Activated CD8-positive, alpha-beta memory T cell treated with anti-CD3 and anti-CD28 coated beads for 24 hours (primary cell): ENCODE measurements at regions not wholly inside any gene's neighbourhood (a gene's known extent, or its start where the extent isn't known, plus 50 kb on each side); places are given as distances from the start of the nearest gene placed in this dataset.

Experiments used
- DNase-seq: peaks from one replicate; pipeline ENCODE4 v3.0.0-alpha.2; 2020

- no peak for DNase-seq
Measured at GRCh38 chr2:221211653-221212052, 360.5 kb downstream of the EPHA4 start.

DNA sequence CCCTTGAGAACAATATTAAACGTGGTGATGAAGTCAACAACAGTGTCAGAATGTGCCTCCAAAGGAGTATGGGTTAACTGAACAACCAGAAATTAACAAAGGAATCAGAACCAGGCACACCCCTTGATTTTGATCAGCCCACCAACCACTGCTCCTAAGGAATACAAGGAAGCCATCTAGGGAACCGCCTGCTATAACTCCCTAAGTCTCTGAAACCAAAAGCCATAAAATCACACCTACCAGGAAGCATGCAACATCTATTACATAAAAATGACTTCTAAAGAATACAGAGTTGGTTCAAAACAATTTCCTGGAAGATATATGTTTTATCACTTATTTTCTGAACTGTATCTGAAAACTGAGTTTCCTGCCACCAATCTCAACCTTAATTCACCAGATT lies 360.0 kb downstream of the EPHA4 start:
- no peak for DNase-seq

DNA sequence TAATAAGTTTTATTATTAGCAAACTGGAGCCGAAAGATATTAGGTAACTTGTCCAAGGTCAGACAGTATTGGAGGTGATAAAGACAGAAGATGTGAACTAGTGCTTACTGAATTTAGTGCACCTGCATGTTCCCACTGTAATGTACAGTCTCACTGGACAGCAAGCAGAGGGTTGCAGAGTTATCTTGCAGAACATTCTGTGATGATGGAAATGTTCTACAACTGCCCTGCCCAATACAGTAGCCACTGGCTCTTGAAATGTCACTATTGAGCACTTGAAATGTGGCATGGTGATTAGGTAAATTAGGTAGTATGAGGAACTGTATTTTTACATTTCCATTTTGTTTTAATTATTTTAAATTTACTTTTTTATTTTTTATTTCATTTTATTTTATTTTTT lies 356.6 kb downstream of the EPHA4 start:
- DNase-seq, result no peak

DNA sequence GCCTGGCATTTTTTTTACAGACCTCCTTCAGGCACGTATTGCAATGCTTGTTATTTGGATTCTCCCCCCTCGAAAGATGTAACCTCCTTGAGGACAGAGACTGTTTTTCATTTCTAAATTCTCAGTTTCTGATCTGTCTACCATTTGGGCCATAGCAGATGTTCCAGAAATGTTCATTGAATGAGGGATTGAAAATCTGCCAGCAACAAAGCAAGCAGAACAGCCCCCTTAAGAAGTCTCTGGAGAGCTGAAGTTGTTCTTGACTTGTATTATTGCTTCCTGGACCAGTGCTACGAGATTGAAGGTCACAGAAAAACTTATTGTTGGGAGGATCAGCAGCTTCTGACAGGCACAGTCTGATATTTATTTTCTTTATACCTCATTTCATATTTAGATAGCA lies 355.5 kb downstream of the EPHA4 start:
- no peak for DNase-seq

DNA sequence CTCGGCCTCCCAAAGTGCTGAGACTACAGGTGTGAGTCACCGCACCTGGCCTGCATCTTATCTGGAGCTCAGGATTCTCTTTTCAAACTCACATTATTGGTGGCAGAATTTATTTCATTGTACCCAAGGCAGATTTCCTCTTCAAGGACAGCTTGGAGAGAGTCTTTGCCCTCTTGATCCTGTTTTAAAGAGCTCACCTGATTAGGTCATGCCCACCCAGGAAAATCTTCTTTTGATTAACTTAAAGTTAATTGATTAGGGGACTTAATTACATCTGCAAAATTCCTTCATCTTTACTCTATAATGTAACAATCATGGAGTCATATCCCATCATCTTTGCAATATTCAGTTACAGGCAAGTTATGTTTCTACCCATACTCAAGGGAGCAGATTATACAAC lies 346.4 kb downstream of the EPHA4 start:
- DNase-seq, result no peak

DNA sequence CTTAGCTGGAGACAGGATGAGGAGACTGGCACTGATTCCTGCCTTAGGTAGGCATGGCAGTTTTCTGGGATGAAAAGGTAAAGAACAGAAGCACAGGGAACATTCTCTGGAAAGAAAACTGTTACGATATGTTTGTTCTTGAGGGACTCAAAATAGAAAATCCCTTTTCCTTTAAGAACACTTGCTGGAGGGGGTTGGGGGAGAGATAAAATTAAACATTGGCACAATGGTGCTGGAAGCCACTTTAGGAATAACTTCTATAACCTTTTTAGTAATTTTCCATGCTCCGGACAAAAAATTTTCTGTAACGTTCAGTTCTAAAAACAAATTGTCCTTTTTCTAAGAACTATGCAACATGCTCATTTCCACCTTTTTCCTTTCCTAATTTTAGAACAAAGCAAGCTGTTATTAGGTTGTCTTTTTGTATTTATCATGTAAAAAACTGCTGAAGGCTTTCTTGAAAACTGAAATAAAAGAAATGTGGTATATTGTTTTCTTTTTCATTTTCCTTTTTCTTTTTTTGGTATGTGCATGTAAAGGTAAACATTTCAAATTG lies 343.8 kb downstream of the EPHA4 start:
- DNase-seq, result no peak

- DNase-seq, result no peak
Measured at GRCh38 chr2:221229099-221229498, 343.0 kb downstream of the EPHA4 start.

- DNase-seq, result no peak
Measured at GRCh38 chr2:221231511-221231910, 340.6 kb downstream of the EPHA4 start.

- no peak for DNase-seq
Measured at GRCh38 chr2:221235941-221236340, 336.2 kb downstream of the EPHA4 start.

GRCh38 chr2:221241072-221241471 lies 331.0 kb downstream of the EPHA4 start:
- no peak for DNase-seq

DNA sequence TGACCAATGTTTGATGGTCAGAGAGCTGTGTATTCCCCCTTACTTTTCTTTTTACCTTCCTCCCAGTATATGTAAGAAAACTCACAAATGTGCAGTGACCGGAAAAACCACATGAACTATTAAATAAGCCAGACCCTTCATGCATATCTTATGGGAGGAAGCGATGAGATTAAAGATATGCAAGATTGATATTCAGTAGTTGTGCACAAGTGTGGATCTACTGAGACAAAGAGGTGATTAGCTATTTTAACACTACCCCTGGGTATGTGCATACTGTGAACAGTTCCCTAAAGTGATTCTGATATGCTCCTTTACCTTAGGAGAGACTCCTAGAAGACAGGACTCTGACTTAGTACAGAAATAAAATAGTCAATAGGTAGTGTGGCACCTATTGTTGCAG lies 328.3 kb downstream of the EPHA4 start:
- no peak for DNase-seq

GRCh38 chr2:221245045-221245444 lies 327.1 kb downstream of the EPHA4 start:
- no peak for DNase-seq

DNA sequence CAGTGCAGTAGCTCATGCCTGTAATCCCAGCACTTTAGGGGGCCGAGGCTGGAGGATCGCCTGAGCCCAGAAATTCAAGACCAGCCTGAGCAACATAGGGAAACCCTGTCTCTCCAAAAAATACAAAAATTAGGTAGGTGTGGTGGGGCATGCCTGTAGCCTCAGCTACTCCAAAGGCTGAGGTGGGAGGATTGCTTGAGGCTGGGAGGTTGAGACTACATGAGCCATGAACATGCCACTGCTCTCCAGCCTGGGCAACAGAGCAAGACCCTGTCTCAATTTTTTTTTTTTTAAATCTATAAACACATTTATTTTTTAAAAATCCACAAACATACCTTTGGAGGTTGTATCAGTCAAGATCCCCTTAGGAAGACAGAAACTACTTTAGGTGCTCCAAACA lies 326.3 kb downstream of the EPHA4 start:
- no peak for DNase-seq

GRCh38 chr2:221254299-221254698 lies 317.8 kb downstream of the EPHA4 start:
- DNase-seq, result no peak

GRCh38 chr2:221255862-221256261 lies 316.2 kb downstream of the EPHA4 start:
- no peak for DNase-seq

DNA sequence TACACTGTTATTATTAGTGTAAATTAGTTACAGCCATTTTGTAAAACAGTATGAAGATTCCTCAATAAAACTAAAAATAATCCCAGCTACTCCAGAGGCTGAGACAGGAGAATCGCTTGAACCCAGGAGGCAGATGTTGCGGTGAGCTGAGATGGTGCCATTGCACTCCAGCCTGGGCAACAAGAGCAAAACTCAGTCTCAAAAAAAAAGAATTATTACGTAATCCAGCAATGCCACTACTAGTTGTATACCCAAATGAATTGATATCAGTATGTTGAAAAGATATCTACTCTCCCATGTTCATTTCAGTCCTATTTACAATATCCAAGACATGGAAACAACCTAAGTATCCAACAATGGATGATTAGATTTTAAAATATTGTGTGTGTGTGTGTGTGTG lies 313.6 kb downstream of the EPHA4 start:
- no peak for DNase-seq

DNA sequence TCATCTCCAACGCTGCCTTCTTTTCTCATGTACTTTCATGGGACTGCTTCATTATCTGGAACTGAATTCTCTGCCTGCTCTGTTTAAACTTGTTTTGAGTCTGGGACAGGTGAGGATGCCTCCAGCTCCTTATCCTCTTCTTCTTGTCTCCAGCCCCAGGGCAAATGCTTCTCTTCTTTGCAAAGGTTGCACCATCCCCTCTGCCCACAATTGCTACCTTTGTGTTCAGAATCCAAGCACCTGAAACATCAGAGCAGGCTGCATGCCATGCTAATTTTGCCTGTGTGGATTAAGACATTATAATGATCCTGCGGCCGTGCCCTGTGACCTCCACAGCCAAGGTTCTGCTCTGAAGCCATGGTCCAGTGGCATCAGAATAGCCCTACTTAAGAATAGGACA lies 309.5 kb downstream of the EPHA4 start:
- no peak for DNase-seq

- no peak for DNase-seq
Measured at GRCh38 chr2:221263573-221263972, 308.5 kb downstream of the EPHA4 start.

- no peak for DNase-seq
Measured at GRCh38 chr2:221264318-221264717, 307.8 kb downstream of the EPHA4 start.

GRCh38 chr2:221267773-221268425 lies 304.2 kb downstream of the EPHA4 start:
- no peak for DNase-seq

DNA sequence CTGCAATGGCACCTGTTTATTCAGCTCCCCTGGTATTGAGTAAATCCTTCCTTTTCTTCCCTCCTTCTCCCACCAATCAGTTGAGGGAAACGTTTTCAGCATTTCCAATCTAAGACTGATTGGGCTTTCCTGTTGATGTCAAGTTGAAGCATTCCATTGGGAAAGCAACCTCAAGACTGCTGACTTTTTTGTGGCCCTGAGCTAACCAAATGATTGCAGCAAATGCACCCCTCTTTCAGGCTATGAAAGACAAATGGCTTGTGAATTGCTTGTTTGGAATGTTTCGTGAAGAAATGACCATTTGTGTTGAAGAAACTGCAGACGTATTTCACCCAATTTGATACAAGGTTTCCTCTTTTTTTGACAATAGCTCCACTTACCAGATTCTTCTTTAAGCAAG lies 303.5 kb downstream of the EPHA4 start:
- DNase-seq, result no peak

DNA sequence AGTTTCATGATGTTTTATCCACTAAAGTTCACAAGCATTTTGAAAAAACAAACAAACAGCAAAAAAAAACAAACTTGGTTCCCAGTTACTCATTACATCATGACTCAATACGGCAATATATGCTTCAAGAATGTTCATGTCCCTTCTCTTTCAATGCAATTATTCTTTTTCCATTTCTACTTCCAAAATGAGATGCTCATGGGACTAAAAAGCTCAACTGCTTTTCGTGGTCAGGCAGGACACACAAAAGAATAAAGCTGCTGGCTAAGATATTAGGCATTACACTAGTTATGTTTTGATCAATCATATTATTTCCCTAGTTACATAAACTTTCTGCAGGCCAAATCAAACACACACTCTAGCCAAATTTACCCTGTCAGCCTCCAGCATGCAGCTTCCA lies 301.3 kb downstream of the EPHA4 start:
- no peak for DNase-seq

DNA sequence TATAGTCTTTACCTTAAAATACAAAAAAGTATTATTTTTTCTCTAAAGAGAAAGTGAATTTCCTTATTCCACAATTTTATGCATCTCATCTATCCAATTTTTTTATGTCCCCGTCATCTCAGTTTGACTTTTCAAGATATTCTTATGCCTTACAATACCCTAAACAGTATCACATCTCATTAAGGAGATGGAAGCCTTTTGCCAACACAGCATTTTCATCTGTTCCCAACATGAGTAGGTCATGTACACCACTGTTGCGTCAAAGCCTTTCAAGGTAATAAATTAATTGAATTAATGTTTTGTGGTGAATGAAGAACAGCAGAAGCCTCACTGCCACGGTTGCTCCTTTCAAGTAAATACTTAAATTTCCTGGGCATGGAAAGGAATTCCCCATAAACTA lies 299.4 kb downstream of the EPHA4 start:
- DNase-seq, result no peak

- DNase-seq, result no peak
Measured at GRCh38 chr2:221276033-221276432, 296.1 kb downstream of the EPHA4 start.

DNA sequence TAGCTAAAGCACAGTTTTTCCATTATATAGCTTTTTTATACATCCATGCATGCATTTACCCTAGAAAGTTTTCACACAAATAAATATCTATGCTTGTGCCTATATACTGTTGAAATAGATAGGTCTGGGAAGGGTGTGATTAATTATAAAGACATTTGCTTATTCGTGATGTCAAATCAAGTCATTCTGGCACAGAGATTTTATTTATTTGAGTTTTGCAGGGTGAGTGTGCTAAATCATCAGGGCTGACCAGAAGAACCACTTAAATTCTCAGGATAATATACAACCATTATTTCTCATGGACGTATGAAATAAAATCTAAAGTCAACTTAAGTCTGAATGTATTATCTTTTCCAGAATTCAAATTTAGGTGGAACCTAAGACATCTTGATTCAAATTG lies 295.5 kb downstream of the EPHA4 start:
- no peak for DNase-seq
